Aorta (tissue), 5 donors: ENCODE measurements at regions not wholly inside any gene's neighbourhood (a gene's known extent, or its start where the extent isn't known, plus 50 kb on each side); places are given as distances from the start of the nearest gene placed in this dataset.
"Not testable (repeated sequence)": the region's sequence is repeated elsewhere in the genome, so short reads cannot be mapped to it uniquely, and the experiment has no call there.

Source experiments
- ATAC-seq: fragments of 200-7000 bp; cut with Tn5 transposase; one replicate; pipeline ENCODE4 v1.9.1; 2022; ENCODE audit warnings: moderate library complexity; ENCODE audit not compliant: low FRiP score
- DNase-seq, 2 donors: peaks; one replicate each; pipeline ENCODE4 v3.0.0-alpha.2; 2020
- H3K27ac ChIP-seq, 2 donors: one replicate each; pipeline ENCODE4 v1.5.1; 2013; ENCODE audit warnings: low read length in 2 of 2, mild to moderate bottlenecking in 2 of 2, moderate library complexity in 2 of 2, control low read depth in 1 of 2, inconsistent platforms in 1 of 2, low read depth in 1 of 2
- H3K27me3 ChIP-seq, 2 donors: one replicate each; pipeline ENCODE4 v1.6.1; 2013; ENCODE audit warnings: control low read depth in 1 of 2, low read length in 1 of 2, mild to moderate bottlenecking in 1 of 2, moderate library complexity in 1 of 2; ENCODE audit not compliant: insufficient read depth in 2 of 2, control insufficient read depth in 1 of 2
- H3K36me3 ChIP-seq, 2 donors: one replicate each; pipeline ENCODE4 v1.6.1; 2013; ENCODE audit warnings: control low read depth in 1 of 2, low read length in 1 of 2, mild to moderate bottlenecking in 1 of 2; ENCODE audit not compliant: insufficient read depth in 2 of 2, control insufficient read depth in 1 of 2
- H3K4me1 ChIP-seq, 2 donors: one replicate each; pipeline ENCODE4 v1.6.1; 2013; ENCODE audit warnings: low read length in 2 of 2, control low read depth in 1 of 2, mild to moderate bottlenecking in 1 of 2, moderate library complexity in 1 of 2; ENCODE audit not compliant: insufficient read depth in 2 of 2, control insufficient read depth in 1 of 2
- H3K4me3 ChIP-seq, 2 donors: one replicate each; pipeline ENCODE4 v1.5.1; 2013; ENCODE audit warnings: low read length in 2 of 2, control low read depth in 1 of 2, mild to moderate bottlenecking in 1 of 2
- H3K9me3 ChIP-seq: one replicate; pipeline ENCODE4 v1.6.1; 2013; ENCODE audit warnings: mild to moderate bottlenecking, low read length; ENCODE audit not compliant: control insufficient read depth
- WGBS, 2 donors: extraction: QIAGEN DNeasy Blood & Tissue Kit; methylation state at CpG; one replicate each; pipeline ENCODE4 v1.1.7; 2013; 5-methylcytosine and 5-hydroxymethylcytosine counted together
- intact Hi-C, 2 donors: fragments of 100-400 bp; cut with DNase I; formaldehyde crosslinking; loops; one replicate each; pipeline versions ENCODE4 v1.14.2 to v1.15.0; 2022
- donor health status: healthy with polysubstance abuse.
- donor health status: Bipolar disorder and iron deficiency.
- donor health status: DM: no; HTN: no; CAD: no.
- donor health status: DM: no; HTN: no; CAD: no.
- donor health status: DM: yes; HTN: yes; CAD: no.

DNA sequence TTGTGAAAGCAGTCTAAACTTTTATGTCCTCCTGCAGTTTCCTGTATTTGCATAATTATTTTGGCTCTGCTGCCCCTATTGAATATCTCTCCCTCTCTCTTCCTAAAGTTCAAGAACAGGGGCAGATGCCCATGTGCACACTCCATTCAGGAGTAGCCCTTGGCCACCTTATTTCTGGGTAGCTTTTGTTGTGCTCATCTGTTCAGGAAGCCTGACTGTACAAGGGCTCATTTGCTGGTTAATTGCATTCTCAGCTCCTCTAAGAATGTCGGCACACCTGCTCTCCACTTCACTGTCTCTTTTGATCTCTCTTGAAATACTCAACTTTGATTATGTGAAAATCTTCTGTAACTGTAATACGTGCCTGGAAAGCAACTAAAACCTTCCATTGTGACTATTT lies 1378.8 kb upstream of the CDH8 start:
- H3K9me3 ChIP-seq = no peaks in the 10 kb centered on the region
- 76 to 78% methylated on average over 2 of the region's 2 CpGs for WGBS, 2 donors
- no peaks in the 10 kb centered on the region for H3K4me1 ChIP-seq
- intact Hi-C loops = no loop called here
- H3K36me3 ChIP-seq = no peaks in the 10 kb centered on the region
- ATAC-seq (no peak), DNase-seq (no peak)
- H3K27ac ChIP-seq = no peak overlapping the region
- H3K4me3 ChIP-seq = no peak overlapping the region
- H3K27me3 ChIP-seq = no peaks in the 10 kb centered on the region

GRCh38 chr16:63410594-63410993 lies 1374.4 kb upstream of the CDH8 start:
- Histone ChIP-seq H3K36me3 (no peaks in the 10 kb centered on the region), H3K4me1 (no peaks in the 10 kb centered on the region), H3K4me3 (no peak overlapping the region), H3K27ac (no peak overlapping the region), H3K9me3 (no peaks in the 10 kb centered on the region), H3K27me3 (no peaks in the 10 kb centered on the region)
- 95 to 98% methylated on average over 1 of the region's 1 CpG for WGBS, 2 donors
- intact Hi-C loops = no loop called here
- ATAC-seq (no peak), DNase-seq (no peak)

DNA sequence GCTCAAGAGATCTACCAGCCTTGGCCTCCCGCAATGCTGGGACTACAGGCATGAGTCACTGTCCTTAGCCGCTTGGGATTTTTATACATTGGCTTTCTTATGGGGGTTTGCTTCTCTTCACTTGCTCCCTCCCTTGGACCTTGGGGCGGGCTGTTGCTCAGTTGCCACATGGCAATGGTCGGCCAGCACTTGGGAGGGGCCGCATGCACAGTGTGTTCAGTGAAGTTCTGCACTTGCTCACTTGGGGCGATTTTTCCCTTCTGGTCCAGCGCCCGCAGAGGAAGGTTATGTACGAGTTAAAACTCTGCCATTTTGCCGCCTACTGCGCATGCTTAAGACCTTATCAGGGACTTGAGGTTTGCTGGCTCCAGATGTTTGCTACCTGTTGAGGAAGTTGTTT lies 1367.6 kb upstream of the CDH8 start:
- ATAC-seq (no peak), DNase-seq (peak in 1 of 2 donors; percentile 38)
- Histone ChIP-seq H3K27ac (no peak overlapping the region), H3K27me3 (no peaks in the 10 kb centered on the region), H3K9me3 (peaks cover 3% of the 10 kb centered on the region), H3K4me1 (no peaks in the 10 kb centered on the region), H3K4me3 (no peak overlapping the region), H3K36me3 (no peaks in the 10 kb centered on the region)
- intact Hi-C loops = no loop called here
- 95 to 96% methylated on average over 11 of the region's 11 CpGs for WGBS, 2 donors

DNA sequence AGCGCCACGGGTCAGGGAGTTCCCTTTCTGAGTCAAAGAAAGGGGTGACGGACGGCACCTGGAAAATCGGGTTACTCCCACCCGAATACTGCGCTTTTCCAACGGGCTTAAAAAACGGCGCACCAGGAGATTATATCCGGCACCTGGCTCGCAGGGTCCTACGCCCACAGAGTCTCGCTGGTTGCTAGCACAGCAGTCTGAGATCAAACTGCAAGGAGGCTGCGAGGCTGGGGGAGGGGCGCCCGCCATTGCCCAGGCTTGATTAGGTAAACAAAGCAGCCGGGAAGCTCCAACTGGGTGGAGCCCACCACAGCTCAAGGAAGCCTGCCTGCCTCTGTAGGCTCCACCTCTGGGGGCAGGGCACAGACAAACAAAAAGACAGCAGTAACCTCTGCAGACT lies 1352.0 kb upstream of the CDH8 start:
- intact Hi-C loops, H3K27me3 ChIP-seq, H3K9me3 ChIP-seq, H3K4me1 ChIP-seq, H3K36me3 ChIP-seq, ATAC-seq, H3K27ac ChIP-seq, H3K4me3 ChIP-seq, DNase-seq: not testable (repeated sequence)
- 85 to 91% methylated on average over 17 to 18 of the region's 18 CpGs for WGBS, 2 donors

- intact Hi-C loops = no loop called here
- DNase-seq (no peak), ATAC-seq (no peak)
- no peaks in the 10 kb centered on the region for H3K27me3 ChIP-seq
- H3K9me3 ChIP-seq = no peaks in the 10 kb centered on the region
- no peaks in the 10 kb centered on the region for H3K36me3 ChIP-seq
- no peak overlapping the region for H3K4me3 ChIP-seq
- 37 to 52% methylated on average over 7 of the region's 7 CpGs for WGBS, 2 donors
- no peak overlapping the region for H3K27ac ChIP-seq
- H3K4me1 ChIP-seq = no peaks in the 10 kb centered on the region
These were observed 1349.6 kb upstream of the CDH8 start for GRCh38 chr16:63385714-63386432.

DNA sequence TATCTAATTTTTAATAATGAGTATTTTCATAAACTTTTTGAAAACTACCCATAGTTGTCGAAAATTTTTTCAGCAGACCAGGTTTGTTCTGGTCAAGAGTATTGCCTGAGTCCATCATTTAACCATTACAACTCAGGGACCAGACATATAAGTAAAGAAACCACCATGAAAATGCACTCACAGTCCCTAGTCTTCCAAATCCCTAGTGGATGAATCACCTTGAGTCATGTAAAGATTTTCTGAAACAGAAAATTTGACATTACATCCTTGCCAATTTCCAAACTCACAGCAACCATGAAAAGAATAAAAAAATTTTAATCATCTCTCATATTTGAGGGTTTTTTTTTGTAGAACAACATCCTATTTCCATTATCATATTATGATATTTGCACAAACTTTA lies 1337.5 kb upstream of the CDH8 start:
- DNase-seq (no peak), ATAC-seq (no peak)
- no peak overlapping the region for H3K27ac ChIP-seq
- H3K27me3 ChIP-seq = no peaks in the 10 kb centered on the region
- intact Hi-C loops = no loop called here
- no peaks in the 10 kb centered on the region for H3K36me3 ChIP-seq
- H3K9me3 ChIP-seq = no peaks in the 10 kb centered on the region
- WGBS, 2 donors = 71% methylated on average over 1 of the region's 1 CpG
- no peak overlapping the region for H3K4me3 ChIP-seq
- H3K4me1 ChIP-seq = no peaks in the 10 kb centered on the region

DNA sequence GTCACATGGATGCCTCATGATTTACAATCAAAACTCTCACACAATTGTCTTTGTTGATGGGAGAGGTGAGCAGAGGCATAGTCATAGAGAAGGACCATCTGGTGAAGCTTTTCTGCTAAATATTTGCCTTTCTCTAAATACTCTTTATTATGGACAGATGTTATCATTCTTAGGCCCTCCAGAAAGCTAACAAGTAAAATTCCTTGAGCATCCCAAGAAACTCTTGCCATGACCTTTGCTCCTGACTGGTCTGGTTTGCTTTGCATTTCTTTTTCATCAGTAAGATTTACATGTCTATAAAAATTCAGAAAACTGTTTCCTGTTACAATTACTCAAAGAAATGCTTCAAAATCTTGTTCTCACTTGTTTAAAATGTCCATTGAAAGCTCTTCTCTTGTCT lies 1336.6 kb upstream of the CDH8 start:
- H3K36me3 ChIP-seq = no peaks in the 10 kb centered on the region
- ATAC-seq (no peak), DNase-seq (no peak)
- no peaks in the 10 kb centered on the region for H3K4me1 ChIP-seq
- no peaks in the 10 kb centered on the region for H3K9me3 ChIP-seq
- intact Hi-C loops = no loop called here
- no peaks in the 10 kb centered on the region for H3K27me3 ChIP-seq
- no peak overlapping the region for H3K4me3 ChIP-seq
- H3K27ac ChIP-seq = no peak overlapping the region

DNA sequence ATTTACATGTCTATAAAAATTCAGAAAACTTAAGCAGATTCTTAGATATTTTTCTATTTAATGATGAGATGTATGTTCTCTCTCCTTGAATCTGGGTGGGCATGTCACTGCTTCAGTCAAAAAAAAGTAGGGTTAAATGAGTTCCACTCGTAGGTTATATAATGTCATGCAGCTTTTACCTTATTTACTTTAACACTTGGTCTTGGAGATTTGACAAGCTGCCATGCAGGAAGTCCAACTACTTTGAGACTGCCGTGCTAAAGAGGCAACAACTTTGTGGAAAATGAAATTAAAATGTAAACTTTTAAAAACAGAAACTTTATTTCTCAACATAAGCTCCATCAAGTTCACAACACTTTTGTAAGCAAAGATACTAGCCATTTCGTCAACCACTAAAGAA lies 1336.0 kb upstream of the CDH8 start:
- no peak for DNase-seq
- Histone ChIP-seq H3K9me3 (no peaks in the 10 kb centered on the region), H3K27me3 (no peaks in the 10 kb centered on the region), H3K4me3 (no peak overlapping the region), H3K4me1 (no peaks in the 10 kb centered on the region), H3K36me3 (no peaks in the 10 kb centered on the region), H3K27ac (no peak overlapping the region)
- intact Hi-C loops = no loop called here
- no peak for ATAC-seq
- 15 to 19% methylated on average over 3 of the region's 3 CpGs for WGBS, 2 donors

DNA sequence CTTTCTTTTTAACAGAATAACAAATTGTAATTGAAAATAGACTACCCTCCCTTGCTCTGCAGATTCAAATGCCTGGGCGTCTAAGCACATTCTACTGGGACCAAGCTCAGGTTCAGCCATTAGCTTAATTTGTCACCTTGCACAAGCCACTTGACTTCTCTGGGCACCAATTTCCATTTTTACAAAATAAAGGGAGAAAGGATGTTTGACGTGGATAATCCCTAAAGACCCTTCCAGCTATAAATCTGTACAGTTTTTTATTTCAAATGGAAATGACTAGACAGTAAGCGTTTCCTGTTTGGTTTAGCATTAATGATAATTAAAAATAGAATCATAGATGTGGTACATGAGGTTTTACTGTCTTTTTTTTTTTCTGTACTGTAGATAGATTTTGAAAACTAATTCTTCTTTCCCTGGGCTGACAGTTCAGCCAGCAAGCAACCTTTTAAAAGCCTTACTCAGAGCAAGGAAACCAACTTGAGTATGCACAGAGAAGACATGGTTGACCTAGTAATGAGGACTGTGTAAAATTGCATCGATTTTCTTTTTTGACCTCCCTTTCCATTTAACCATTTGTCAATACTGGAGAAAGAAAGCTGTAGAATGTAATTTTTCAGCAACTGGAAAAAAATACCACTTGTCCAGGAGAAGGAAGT lies 1329.5 kb upstream of the CDH8 start:
- H3K9me3 ChIP-seq = no peaks in the 10 kb centered on the region
- 49 to 56% methylated on average over 4 of the region's 4 CpGs for WGBS, 2 donors

More for the DNA sequence above, 1329.5 kb upstream of the CDH8 start:
- ATAC-seq = no peak
- DNase-seq = no peak
- Histone ChIP-seq H3K4me1 (no peaks in the 10 kb centered on the region), H3K4me3 (no peak overlapping the region), H3K27ac (no peak overlapping the region), H3K27me3 (no peaks in the 10 kb centered on the region), H3K36me3 (no peaks in the 10 kb centered on the region)
- intact Hi-C loops = no loop called here
